HG02943 (cell line): ENCODE measurements at regions not wholly inside any gene's neighbourhood (a gene's known extent, or its start where the extent isn't known, plus 50 kb on each side); places are given as distances from the start of the nearest gene placed in this dataset.

Source experiments
- ATAC-seq: cut with Tn5 transposase; IDR thresholded peaks from one replicate; pipeline ENCODE4 v1.9.1; 2021; ENCODE audit warnings: mild to moderate bottlenecking, low read depth, moderate library complexity; ENCODE audit not compliant: unreplicated experiment

DNA sequence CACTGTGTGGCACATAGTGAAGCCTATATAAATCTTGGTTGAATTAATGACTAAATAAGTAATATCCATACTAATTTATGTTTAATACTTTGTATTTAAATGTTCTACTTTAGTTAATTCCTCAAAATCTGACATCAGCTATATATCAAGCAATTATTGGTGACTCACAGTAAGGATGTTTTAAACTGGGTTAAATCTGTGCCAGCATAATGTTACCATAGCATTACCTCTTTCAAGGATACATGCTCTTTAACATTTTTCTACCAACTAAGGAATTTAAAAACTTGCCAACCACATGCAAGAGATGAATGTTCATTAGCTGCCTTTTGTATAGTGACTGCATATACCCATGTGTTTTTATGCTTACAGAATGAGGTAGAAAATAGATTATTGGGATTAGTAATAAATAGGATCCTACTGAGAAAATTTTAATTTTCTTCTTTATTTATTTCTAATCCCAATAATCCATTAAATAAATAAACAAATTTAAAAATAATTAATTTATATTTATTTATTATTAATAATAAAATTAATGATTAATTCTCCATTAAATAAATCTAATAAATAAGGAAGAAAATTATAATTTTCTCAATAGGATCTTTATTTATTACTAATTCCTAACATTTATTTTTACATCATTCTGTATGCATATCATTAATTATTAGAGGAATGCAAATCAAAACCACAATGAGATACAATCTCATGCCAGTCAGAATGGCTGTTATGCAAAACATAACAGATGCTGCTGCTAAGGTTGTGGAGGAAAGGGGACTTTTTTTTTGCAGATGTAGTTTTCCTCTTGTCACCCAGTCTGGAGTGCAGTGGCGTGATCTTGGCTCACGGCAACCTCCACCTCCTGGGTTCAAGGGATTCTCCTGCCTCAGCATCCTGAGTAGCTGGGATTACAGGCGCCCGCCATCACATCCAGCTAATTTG, 410.7 kb upstream of the DSEL start:
- ATAC-seq: no peak

- no peak for ATAC-seq
Observed at GRCh38 chr18:67924656-67925055, 408.1 kb upstream of the DSEL start.

GRCh38 chr18:67919316-67919715, 402.8 kb upstream of the DSEL start:
- ATAC-seq: no peak

- no peak for ATAC-seq
Observed at GRCh38 chr18:67916097-67916496, 399.6 kb upstream of the DSEL start.

DNA sequence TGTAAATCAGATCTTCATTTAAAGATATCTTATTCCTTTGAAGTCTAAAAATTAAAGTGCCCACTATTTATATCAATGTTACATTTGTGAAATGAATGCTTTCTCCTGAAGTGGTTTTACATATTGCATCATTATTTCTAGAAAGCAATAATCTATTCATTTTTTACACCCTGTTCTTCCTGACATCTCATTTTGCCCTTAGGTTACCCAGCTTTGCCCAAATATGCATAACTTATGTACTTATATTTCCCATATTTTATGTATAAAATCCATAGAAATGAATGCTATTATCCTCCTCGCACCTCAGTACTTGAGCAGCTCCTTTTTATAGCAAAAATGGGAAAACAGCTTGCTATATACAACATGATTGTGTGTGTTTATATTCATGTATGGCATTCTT, 396.5 kb upstream of the DSEL start:
- ATAC-seq: no peak

GRCh38 chr18:67901573-67901972, 385.1 kb upstream of the DSEL start:
- ATAC-seq: no peak

- no peak for ATAC-seq
Observed at GRCh38 chr18:67896451-67896850, 379.9 kb upstream of the DSEL start.

- no peak for ATAC-seq
Observed at GRCh38 chr18:67893916-67894315, 377.4 kb upstream of the DSEL start.

GRCh38 chr18:67876871-67877270, 360.4 kb upstream of the DSEL start:
- no peak for ATAC-seq

GRCh38 chr18:67875944-67876343, 359.4 kb upstream of the DSEL start:
- ATAC-seq: no peak

GRCh38 chr18:67875060-67875459, 358.5 kb upstream of the DSEL start:
- ATAC-seq: no peak

DNA sequence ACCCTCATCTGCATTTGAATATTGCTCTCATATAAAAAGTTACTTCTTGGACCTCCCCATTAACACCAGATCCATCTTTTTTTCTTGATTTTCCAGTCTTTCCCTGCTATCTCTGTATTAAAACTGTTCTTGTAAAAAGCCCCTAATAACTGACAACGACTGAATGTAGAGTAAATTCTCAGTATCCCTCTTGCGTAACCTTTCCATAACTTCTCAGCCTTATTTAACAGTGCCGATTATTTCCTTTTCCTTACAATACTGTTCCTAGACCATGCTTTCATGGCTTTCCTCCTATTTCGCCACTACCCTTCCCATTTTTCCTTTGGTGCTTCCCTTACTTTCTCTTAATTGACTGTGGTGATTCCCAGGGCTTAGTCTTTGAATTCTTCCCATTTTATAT, 348.9 kb upstream of the DSEL start:
- ATAC-seq: no peak

DNA sequence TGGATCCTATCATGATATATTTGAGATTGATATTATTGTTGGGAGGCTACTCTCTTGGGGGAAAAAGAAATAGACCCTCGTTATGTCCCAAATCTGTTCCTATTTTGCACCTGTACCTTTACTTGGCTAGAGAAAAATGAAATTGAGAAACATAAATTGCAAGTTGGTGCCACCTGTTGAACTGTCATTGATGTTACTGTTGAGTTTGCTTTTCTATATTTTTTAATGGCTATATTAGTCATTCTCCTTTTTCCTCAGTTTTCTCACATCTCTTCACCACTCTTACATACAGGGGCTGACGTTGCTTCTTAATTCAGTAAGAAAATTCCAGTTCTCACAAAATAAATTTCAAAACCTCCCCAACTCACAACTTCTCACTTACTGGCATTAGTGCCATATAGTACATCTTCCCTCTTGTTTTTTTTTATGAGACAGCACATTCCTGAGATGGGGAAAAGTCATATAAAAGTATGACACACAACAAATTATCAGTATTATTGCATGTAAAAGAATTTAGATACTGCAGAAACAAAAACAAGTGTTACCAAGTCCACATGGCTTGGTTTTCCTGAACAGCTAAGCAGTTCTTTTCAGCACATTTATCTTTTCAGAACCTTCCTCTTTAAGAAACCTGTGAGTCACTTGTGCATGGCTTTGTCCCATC, 348.3 kb upstream of the DSEL start:
- ATAC-seq: no peak

DNA sequence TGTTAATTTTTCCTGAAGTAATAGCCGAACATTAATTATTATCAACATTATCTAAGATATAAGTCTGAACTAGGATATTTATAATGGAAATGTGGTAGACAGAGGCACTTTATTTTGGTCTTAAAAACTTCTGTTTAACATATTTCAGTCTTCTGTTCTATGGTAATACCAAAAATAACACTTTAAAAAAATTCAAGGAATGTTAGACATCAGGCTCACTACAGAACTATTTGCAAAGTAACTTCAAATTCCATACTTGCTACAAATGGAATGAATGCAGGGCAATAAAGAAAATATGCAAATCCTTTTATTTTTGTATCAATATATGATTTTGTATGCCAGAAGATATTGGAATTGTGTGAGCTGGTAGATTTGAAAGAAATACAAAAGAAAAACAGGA, 345.5 kb upstream of the DSEL start:
- no peak for ATAC-seq

GRCh38 chr18:67854340-67854739, 337.8 kb upstream of the DSEL start:
- ATAC-seq: no peak

- ATAC-seq: no peak
Observed at GRCh38 chr18:67846422-67847098, 330.0 kb upstream of the DSEL start.

DNA sequence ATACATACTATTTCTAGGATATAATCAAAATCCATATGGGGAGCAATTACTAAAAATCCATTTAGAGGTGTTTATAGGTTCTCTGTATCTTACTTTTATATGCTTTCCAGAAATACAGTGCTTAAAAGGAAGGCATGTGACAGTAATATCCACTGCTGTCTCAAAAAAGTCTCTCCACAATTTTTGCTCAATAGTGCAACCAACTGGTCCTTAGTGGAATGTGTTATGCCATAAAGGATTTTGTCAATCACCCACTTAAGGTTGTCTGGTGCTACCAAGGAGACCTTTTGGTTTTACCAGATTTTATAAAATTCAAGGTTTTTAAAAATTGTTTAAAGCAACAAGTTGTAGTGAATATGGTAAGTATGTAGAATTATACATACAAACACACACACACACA, 328.5 kb upstream of the DSEL start:
- ATAC-seq: no peak

GRCh38 chr18:67840379-67840778, 323.9 kb upstream of the DSEL start:
- ATAC-seq: no peak

DNA sequence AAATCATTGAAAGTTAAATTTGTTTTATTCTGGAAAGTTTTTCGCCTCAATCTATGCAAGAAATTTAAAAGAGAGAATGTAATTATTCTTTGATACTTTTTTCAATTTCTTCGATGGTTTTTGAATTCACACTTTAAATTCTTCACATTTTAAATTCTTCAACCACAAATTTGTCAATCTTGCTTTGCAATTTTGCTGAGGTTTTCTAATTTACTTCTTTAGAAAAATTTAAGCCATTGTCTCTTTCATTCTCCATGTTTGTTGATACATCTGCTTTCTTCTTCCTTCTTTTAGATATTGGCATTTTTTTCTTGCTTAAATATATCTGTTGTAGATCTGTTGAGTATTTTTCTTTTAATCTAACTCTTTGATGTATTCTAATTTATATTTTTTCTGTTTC, 301.9 kb upstream of the DSEL start:
- no peak for ATAC-seq

- no peak for ATAC-seq
Observed at GRCh38 chr18:67815280-67815679, 298.8 kb upstream of the DSEL start.

GRCh38 chr18:67813380-67814028, 297.0 kb upstream of the DSEL start:
- ATAC-seq: no peak
